IMR-90 (cell line): ENCODE measurements at regions not wholly inside any gene's neighbourhood (a gene's known extent, or its start where the extent isn't known, plus 50 kb on each side); places are given as distances from the start of the nearest gene placed in this dataset.

Experiments used
- ATAC-seq: fragments of 200-7000 bp; cut with Tn5 transposase; 2 replicates; pipeline ENCODE4 v1.9.1; 2020; ENCODE audit warnings: low read depth, mild to moderate bottlenecking, moderate library complexity
- BruUV-seq: library from RNA; stranded (reverse); fragments of 400-500 nt; replicated peaks from 2 replicates; lab custom pipeline; 2021; lab: Mats Ljungman, UMichigan
- CTCF ChIA-PET: fragments of 300-600 bp; formaldehyde crosslinking; extraction: SDS; loops from one replicate; lab custom pipeline; 2021; ENCODE audit warnings: antibody characterized with exemption; lab: Yijun Ruan, JAX
- POLR2A ChIA-PET: fragments of 300-600 bp; sonication (Branson Sonifier 250); formaldehyde crosslinking; loops from one replicate; lab custom pipeline; 2022; ENCODE audit warnings: antibody characterized with exemption; ENCODE audit not compliant: unreplicated experiment; lab: Charles Lee
- DNase-seq: peaks from one replicate; pipeline ENCODE4 v3.0.0; 2013
- H2AFZ ChIP-seq: replicated peaks from 2 replicates; pipeline ENCODE3; 2013; ENCODE audit warnings: low read length, mild to moderate bottlenecking; ENCODE audit not compliant: poor library complexity
- H2AK5ac ChIP-seq: 2 replicates; pipeline ENCODE4 v1.6.1; 2013; ENCODE audit warnings: low read depth, low read length, inconsistent platforms
- H2AK9ac ChIP-seq: replicated peaks from 2 replicates; pipeline ENCODE3; 2013; ENCODE audit warnings: mild to moderate bottlenecking, low read depth, low read length, moderate library complexity; ENCODE audit not compliant: poor library complexity
- H2BK120ac ChIP-seq: 2 replicates; pipeline ENCODE4 v1.6.1; 2013; ENCODE audit warnings: low read depth, low read length, inconsistent platforms
- H2BK15ac ChIP-seq: 3 replicates; pipeline ENCODE4 v1.6.1; 2013; ENCODE audit warnings: low read depth, low read length, inconsistent platforms
- H2BK20ac ChIP-seq: 2 replicates; pipeline ENCODE4 v1.6.1; 2013; ENCODE audit warnings: low read depth, mild to moderate bottlenecking, inconsistent platforms, low read length, moderate library complexity
- H2BK5ac ChIP-seq: 2 replicates; pipeline ENCODE4 v1.6.1; 2013; ENCODE audit warnings: mild to moderate bottlenecking, low read depth, low read length, inconsistent platforms; ENCODE audit not compliant: poor library complexity, severe bottlenecking
- H3K14ac ChIP-seq: replicated peaks from 2 replicates; pipeline ENCODE4 v1.6.1; 2013; ENCODE audit warnings: low read depth, low read length, inconsistent platforms
- H3K18ac ChIP-seq: 2 replicates; pipeline ENCODE4 v1.6.1; 2013; ENCODE audit warnings: low read depth, low read length, control low read depth
- H3K23ac ChIP-seq: 2 replicates; pipeline ENCODE4 v1.6.1; 2013; ENCODE audit warnings: low read depth, low read length, inconsistent platforms
- H3K27ac ChIP-seq: 2 replicates; pipeline ENCODE4 v1.5.1; 2013; ENCODE audit warnings: mild to moderate bottlenecking, control low read depth, low read length; ENCODE audit not compliant: insufficient read depth
- H3K27me3 ChIP-seq: 2 replicates; pipeline ENCODE4 v1.6.1; 2013; ENCODE audit warnings: low read length; ENCODE audit not compliant: control insufficient read depth, insufficient read depth
- H3K36me3 ChIP-seq: 2 replicates; pipeline ENCODE4 v1.6.1; 2013; ENCODE audit warnings: low read length, mixed read lengths; ENCODE audit not compliant: control insufficient read depth, insufficient read depth
- H3K4ac ChIP-seq: 2 replicates; pipeline ENCODE4 v1.6.1; 2013; ENCODE audit warnings: low read depth, low read length, inconsistent platforms
- H3K4me1 ChIP-seq: 2 replicates; pipeline ENCODE4 v1.6.1; 2013; ENCODE audit warnings: low read length, mixed read lengths; ENCODE audit not compliant: control insufficient read depth, insufficient read depth
- H3K4me2 ChIP-seq: 2 replicates; pipeline ENCODE4 v1.6.1; 2013; ENCODE audit warnings: low read depth, mild to moderate bottlenecking, control low read depth, low read length, moderate library complexity
- H3K4me3 ChIP-seq: 2 replicates; pipeline ENCODE4 v1.5.1; 2013; ENCODE audit warnings: low read depth, mild to moderate bottlenecking, control low read depth, low read length, moderate library complexity; ENCODE audit not compliant: insufficient read depth
- H3K56ac ChIP-seq: 2 replicates; pipeline ENCODE4 v1.6.1; 2013; ENCODE audit warnings: low read length, inconsistent platforms; ENCODE audit not compliant: insufficient read depth; ENCODE audit errors: extremely low read depth
- H3K79me1 ChIP-seq, 2 experiments: 2 replicates each; pipeline ENCODE4 v1.6.1; 2013; ENCODE audit warnings: low read length in 2 of 2, inconsistent platforms in 1 of 2, low read depth in 1 of 2
- H3K9ac ChIP-seq: 2 replicates; pipeline ENCODE4 v1.6.1; 2013; ENCODE audit warnings: low read depth, low read length, control low read depth
- H3K9me1 ChIP-seq: 2 replicates; pipeline ENCODE4 v1.6.1; 2013; ENCODE audit warnings: low read length, inconsistent platforms; ENCODE audit not compliant: insufficient read depth
- H3K9me3 ChIP-seq: 2 replicates; pipeline ENCODE4 v1.6.1; 2013; ENCODE audit warnings: low read length; ENCODE audit not compliant: control insufficient read depth, insufficient read depth
- H4K20me1 ChIP-seq: 2 replicates; pipeline ENCODE4 v1.6.1; 2013; ENCODE audit warnings: low read length, inconsistent platforms; ENCODE audit not compliant: insufficient read depth
- H4K5ac ChIP-seq: 2 replicates; pipeline ENCODE4 v1.6.1; 2013; ENCODE audit warnings: mild to moderate bottlenecking, low read depth, low read length, control low read depth
- H4K8ac ChIP-seq, 2 experiments: 2 replicates each; pipeline ENCODE4 v1.6.1; 2013; ENCODE audit warnings: low read depth in 2 of 2, low read length in 2 of 2, control low read depth in 1 of 2, inconsistent platforms in 1 of 2
- H4K91ac ChIP-seq: 2 replicates; pipeline ENCODE4 v1.6.1; 2013; ENCODE audit warnings: low read depth, low read length, inconsistent platforms; ENCODE audit not compliant: insufficient read depth
- CEBPB ChIP-seq: IDR thresholded peaks from 2 replicates; pipeline ENCODE4 v1.6.1; 2012; ENCODE audit warnings: low read depth, low read length, improper control_type of control experiment
- CHD1 ChIP-seq: IDR thresholded peaks from 2 replicates; pipeline ENCODE4 v1.6.1; 2012; ENCODE audit warnings: low read depth, low read length, improper control_type of control experiment
- CTCF ChIP-seq: conservative IDR thresholded peaks from 2 replicates; pipeline ENCODE4 v1.5.1; 2012; ENCODE audit warnings: mild to moderate bottlenecking, low read depth, low read length, improper control_type of control experiment
- FOS ChIP-seq: fragments of 150-350 bp; IDR thresholded peaks from 2 replicates; pipeline ENCODE4 v1.6.1; 2016; ENCODE audit warnings: low read depth, low read length
- MAFK ChIP-seq: IDR thresholded peaks from 2 replicates; pipeline ENCODE4 v1.6.1; 2012; ENCODE audit warnings: low read depth, low read length, improper control_type of control experiment
- MAZ ChIP-seq: IDR thresholded peaks from 2 replicates; pipeline ENCODE4 v1.6.1; 2012; ENCODE audit warnings: low read depth, mild to moderate bottlenecking, low read length, improper control_type of control experiment, moderate library complexity, borderline replicate concordance
- MXI1 ChIP-seq: IDR thresholded peaks from 2 replicates; pipeline ENCODE4 v1.6.1; 2012; ENCODE audit warnings: low read depth, mild to moderate bottlenecking, low read length, moderate library complexity, borderline replicate concordance
- NFE2L2 ChIP-seq: fragments of 150-350 bp; IDR thresholded peaks from 2 replicates; pipeline ENCODE4 v1.6.1; 2016; ENCODE audit warnings: low read depth, mild to moderate bottlenecking, low read length
- RFX5 ChIP-seq: IDR thresholded peaks from 2 replicates; pipeline ENCODE4 v1.8.0; 2012; ENCODE audit warnings: low read depth, mild to moderate bottlenecking, low read length, moderate library complexity
- SMC3 ChIP-seq: fragments of 150-350 bp; IDR thresholded peaks from 2 replicates; pipeline ENCODE4 v1.6.1; 2016; ENCODE audit warnings: low read depth, mild to moderate bottlenecking, antibody characterized with exemption, low read length, moderate library complexity
- dilution Hi-C: fragments of 300-500 bp; cut with HindIII; formaldehyde crosslinking; loops from one replicate; pipeline ENCODE4 v1.14.3; 2018; ENCODE audit warnings: low sequenced_read_pairs; ENCODE audit not compliant: unreplicated experiment
- in situ Hi-C: fragments of 300-500 bp; cut with MboI; formaldehyde crosslinking; loops from 3 replicates; pipeline ENCODE4 v1.14.3; 2019; ENCODE audit warnings: low sequenced_read_pairs, inconsistent platforms, mixed read lengths
- intact Hi-C: fragments of 100-400 bp; cut with micrococcal nuclease; formaldehyde crosslinking; loops from 2 replicates; pipeline ENCODE4 v1.10.0; 2022
- TF ChIP-seq, protein P1 (sequence below): fragments of 150-350 bp; IDR thresholded peaks from 2 replicates; pipeline ENCODE4 v1.6.1; 2016; ENCODE audit warnings: low read depth, mild to moderate bottlenecking, low read length, moderate library complexity, borderline replicate concordance
- TF ChIP-seq, protein P2 (sequence below): fragments of 150-350 bp; IDR thresholded peaks from 2 replicates; pipeline ENCODE4 v1.6.1; 2017; ENCODE audit warnings: mild to moderate bottlenecking, antibody characterized with exemption, low read length, low read depth

- Histone ChIP-seq H3K4me2 (no peak overlapping the region), H3K4ac (no peak overlapping the region), H3K23ac (no peak overlapping the region), H3K9ac (no peak overlapping the region), H3K18ac (no peak overlapping the region), H2BK15ac (no peak overlapping the region), H2AK5ac (no peak overlapping the region), H2BK5ac (no peak overlapping the region), H4K8ac (no peak overlapping the region), H2BK120ac (no peak overlapping the region), H2BK20ac (no peak overlapping the region), H3K9me1 (no peaks in the 10 kb centered on the region), H3K56ac (no peak overlapping the region), H3K9me3 (no peaks in the 10 kb centered on the region), H4K20me1 (no peaks in the 10 kb centered on the region), H3K36me3 (no peaks in the 10 kb centered on the region), H3K27me3 (no peaks in the 10 kb centered on the region), H4K91ac (no peak overlapping the region), H3K27ac (no peak overlapping the region), H3K79me1 (no peaks in the 10 kb centered on the region), H2AFZ (no peak overlapping the region), H4K5ac (no peak overlapping the region), H3K4me3 (no peak overlapping the region), H2AK9ac (no peak overlapping the region), H3K4me1 (no peaks in the 10 kb centered on the region), H3K14ac (no peak overlapping the region)
- CTCF ChIA-PET, result no interaction called here
- in situ Hi-C loops, result no loop called here
- ATAC-seq (no peak), DNase-seq (no peak)
- intact Hi-C loops, result no loop called here
- POLR2A ChIA-PET, result no interaction called here
- dilution Hi-C loops, result no loop called here
- no peak for TF ChIP-seq RFX5
- TF ChIP-seq MAFK, result no peak
- TF ChIP-seq CTCF, result no peak
- TF ChIP-seq MAZ, result no peak
- TF ChIP-seq CHD1, result no peak
- TF ChIP-seq CEBPB, result no peak
- TF ChIP-seq MXI1, result no peak
- TF ChIP-seq, protein P1, sequence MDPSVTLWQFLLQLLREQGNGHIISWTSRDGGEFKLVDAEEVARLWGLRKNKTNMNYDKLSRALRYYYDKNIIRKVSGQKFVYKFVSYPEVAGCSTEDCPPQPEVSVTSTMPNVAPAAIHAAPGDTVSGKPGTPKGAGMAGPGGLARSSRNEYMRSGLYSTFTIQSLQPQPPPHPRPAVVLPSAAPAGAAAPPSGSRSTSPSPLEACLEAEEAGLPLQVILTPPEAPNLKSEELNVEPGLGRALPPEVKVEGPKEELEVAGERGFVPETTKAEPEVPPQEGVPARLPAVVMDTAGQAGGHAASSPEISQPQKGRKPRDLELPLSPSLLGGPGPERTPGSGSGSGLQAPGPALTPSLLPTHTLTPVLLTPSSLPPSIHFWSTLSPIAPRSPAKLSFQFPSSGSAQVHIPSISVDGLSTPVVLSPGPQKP, result no peak
- no peak for TF ChIP-seq NFE2L2
- TF ChIP-seq SMC3, result no peak
- TF ChIP-seq, protein P2, sequence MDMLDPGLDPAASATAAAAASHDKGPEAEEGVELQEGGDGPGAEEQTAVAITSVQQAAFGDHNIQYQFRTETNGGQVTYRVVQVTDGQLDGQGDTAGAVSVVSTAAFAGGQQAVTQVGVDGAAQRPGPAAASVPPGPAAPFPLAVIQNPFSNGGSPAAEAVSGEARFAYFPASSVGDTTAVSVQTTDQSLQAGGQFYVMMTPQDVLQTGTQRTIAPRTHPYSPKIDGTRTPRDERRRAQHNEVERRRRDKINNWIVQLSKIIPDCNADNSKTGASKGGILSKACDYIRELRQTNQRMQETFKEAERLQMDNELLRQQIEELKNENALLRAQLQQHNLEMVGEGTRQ, result no peak
- TF ChIP-seq FOS, result no peak
- BruUV-seq, result no TSS peak
Observed at GRCh38 chrX:43573441-43574015, 82.6 kb upstream of the MAOA start.
